ENCODE measurements at regions not wholly inside any gene's neighbourhood (a gene's known extent, or its start where the extent isn't known, plus 50 kb on each side); places are given as distances from the start of the nearest gene placed in this dataset.

DNA sequence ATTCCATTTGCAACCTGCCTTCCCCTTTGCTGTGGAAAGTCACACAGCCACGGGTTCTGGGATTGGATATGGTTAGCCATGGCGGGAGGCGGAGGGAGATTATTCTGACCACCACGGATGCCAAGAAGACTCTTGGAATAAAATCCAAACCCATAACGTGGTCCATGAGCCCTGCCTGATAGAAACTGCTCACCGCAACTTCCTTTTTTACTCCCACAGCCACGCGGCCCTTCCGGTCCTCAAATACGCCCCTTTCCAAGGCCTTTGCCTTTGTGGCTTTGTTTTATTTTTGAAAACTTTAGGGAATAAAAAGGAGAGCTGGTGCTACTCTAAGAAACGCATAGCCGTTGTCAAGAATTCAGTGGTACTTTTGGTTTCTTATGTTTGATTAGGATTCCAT lies 602.5 kb upstream of the CDH4 start:
- TF ChIP-seq TOX (CRISPR knock-in tag; IDR thresholded peaks at IDR 0.05; ENCODE audit: borderline replicate concordance) (no peak), ZNF70 (CRISPR knock-in tag; IDR thresholded peaks at IDR 0.05) (no peak), SNAI2 (CRISPR knock-in tag; IDR thresholded peaks at IDR 0.05) (no peak), ZFP3 (CRISPR knock-in tag; IDR thresholded peaks at IDR 0.05) (no peak), OSR1 (CRISPR knock-in tag; IDR thresholded peaks at IDR 0.05) (no peak)
- TF ChIP-seq, protein P1, sequence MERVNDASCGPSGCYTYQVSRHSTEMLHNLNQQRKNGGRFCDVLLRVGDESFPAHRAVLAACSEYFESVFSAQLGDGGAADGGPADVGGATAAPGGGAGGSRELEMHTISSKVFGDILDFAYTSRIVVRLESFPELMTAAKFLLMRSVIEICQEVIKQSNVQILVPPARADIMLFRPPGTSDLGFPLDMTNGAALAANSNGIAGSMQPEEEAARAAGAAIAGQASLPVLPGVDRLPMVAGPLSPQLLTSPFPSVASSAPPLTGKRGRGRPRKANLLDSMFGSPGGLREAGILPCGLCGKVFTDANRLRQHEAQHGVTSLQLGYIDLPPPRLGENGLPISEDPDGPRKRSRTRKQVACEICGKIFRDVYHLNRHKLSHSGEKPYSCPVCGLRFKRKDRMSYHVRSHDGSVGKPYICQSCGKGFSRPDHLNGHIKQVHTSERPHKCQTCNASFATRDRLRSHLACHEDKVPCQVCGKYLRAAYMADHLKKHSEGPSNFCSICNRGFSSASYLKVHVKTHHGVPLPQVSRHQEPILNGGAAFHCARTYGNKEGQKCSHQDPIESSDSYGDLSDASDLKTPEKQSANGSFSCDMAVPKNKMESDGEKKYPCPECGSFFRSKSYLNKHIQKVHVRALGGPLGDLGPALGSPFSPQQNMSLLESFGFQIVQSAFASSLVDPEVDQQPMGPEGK (CRISPR knock-in tag; IDR thresholded peaks at IDR 0.05; ENCODE audit: borderline replicate concordance): no peak
